ENCODE measurements at regions not wholly inside any gene's neighbourhood (a gene's known extent, or its start where the extent isn't known, plus 50 kb on each side); places are given as distances from the start of the nearest gene placed in this dataset.

DNA sequence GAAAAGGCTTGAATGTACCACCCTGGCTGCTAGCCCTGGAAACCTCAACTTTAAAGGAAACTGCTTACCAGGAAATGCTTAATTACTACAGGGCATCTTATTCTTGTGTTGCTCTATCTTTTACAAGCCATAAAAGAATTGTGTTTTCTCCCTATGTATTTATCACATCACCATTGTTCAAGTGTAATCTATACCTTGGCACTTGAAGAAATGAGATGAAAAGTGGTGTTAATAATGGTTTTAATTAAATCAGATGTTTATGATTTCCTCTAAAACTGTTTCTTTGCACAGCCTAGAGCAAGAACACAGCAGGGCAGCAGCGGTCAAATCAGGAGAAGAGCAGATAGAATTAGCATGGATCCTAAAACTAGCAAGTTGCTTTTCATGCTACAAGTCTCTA lies 131.8 kb upstream of the RGMB start:
- Histone ChIP-seq H3K36me3 (ENCODE audit: insufficient read depth, low read length) (no peaks in the 10 kb centered on the region), H3K9me3 (ENCODE audit: control insufficient read depth, insufficient read depth, low read length) (no peaks in the 10 kb centered on the region), H3K4me1 (ENCODE audit: insufficient read depth, low read length) (0 out of 2 replicates have a peak, but pooled peaks cover 6% of the 10 kb centered on the region), H3K9ac (ENCODE audit: low read depth, low read length) (no peak overlapping the region)

GRCh38 chr5:98643569-98643968 lies 129.9 kb upstream of the RGMB start:
- no peaks in the 10 kb centered on the region for H3K36me3 ChIP-seq (ENCODE audit: insufficient read depth, low read length)
- H3K9ac ChIP-seq (ENCODE audit: low read depth, low read length), result no peak overlapping the region
- H3K4me1 ChIP-seq (ENCODE audit: insufficient read depth, low read length), result 0 out of 2 replicates have a peak, but pooled peaks cover 6% of the 10 kb centered on the region
- H3K9me3 ChIP-seq (ENCODE audit: control insufficient read depth, insufficient read depth, low read length), result no peaks in the 10 kb centered on the region

DNA sequence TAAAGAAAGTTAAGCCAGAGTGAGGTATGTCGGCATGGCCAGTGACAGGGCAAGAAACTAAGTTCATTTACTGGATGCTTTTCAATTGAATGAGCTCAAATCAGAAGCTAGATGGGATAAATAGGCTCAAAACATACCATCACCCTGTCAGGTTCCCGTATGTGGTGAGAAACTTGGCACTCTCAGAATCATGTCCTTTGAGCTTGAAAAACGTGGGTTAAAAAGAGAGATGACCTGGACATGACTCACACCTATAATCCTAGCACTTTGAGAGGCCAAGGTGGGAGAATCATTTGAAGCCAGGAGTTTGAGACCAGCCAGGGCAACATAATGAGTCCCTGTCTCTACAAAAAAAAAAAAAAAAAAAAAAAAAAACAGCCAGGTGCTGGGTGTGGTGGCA lies 121.7 kb upstream of the RGMB start:
- Histone ChIP-seq H3K4me1 (ENCODE audit: insufficient read depth, low read length) (no peaks in the 10 kb centered on the region), H3K9me3 (ENCODE audit: control insufficient read depth, insufficient read depth, low read length) (no peaks in the 10 kb centered on the region), H3K9ac (ENCODE audit: low read depth, low read length) (no peak overlapping the region), H3K36me3 (ENCODE audit: insufficient read depth, low read length) (no peaks in the 10 kb centered on the region)

GRCh38 chr5:98656125-98656795 lies 117.2 kb upstream of the RGMB start:
- no peaks in the 10 kb centered on the region for H3K36me3 ChIP-seq (ENCODE audit: insufficient read depth, low read length)
- H3K9ac ChIP-seq (ENCODE audit: low read depth, low read length), result no peak overlapping the region
- no peaks in the 10 kb centered on the region for H3K4me1 ChIP-seq (ENCODE audit: insufficient read depth, low read length)
- H3K9me3 ChIP-seq (ENCODE audit: control insufficient read depth, insufficient read depth, low read length), result no peaks in the 10 kb centered on the region

GRCh38 chr5:98656796-98657195 lies 116.7 kb upstream of the RGMB start:
- H3K36me3 ChIP-seq (ENCODE audit: insufficient read depth, low read length), result no peaks in the 10 kb centered on the region
- no peaks in the 10 kb centered on the region for H3K4me1 ChIP-seq (ENCODE audit: insufficient read depth, low read length)
- no peak overlapping the region for H3K9ac ChIP-seq (ENCODE audit: low read depth, low read length)
- H3K9me3 ChIP-seq (ENCODE audit: control insufficient read depth, insufficient read depth, low read length), result no peaks in the 10 kb centered on the region

DNA sequence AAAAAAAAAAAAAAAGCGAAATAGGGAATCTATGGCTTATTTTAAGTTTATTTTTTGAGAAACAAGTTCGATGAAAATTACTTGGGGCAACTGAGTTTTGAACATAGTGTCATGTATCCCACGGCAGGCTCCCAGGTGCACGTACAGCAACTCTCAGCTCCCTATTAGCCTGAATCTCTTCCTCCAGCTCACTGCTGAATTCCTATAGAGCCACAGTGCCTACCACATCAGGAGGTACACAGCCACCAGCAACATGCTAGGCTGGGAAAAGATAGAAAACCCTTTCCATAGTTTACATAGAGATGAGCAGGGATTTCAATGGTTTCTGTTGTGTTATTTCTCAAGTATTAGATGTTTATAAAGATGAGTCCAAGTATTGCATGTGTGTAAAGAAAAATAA lies 115.9 kb upstream of the RGMB start:
- H3K36me3 ChIP-seq (ENCODE audit: insufficient read depth, low read length), result no peaks in the 10 kb centered on the region
- no peaks in the 10 kb centered on the region for H3K9me3 ChIP-seq (ENCODE audit: control insufficient read depth, insufficient read depth, low read length)
- no peaks in the 10 kb centered on the region for H3K4me1 ChIP-seq (ENCODE audit: insufficient read depth, low read length)
- H3K9ac ChIP-seq (ENCODE audit: low read depth, low read length), result no peak overlapping the region

- no peaks in the 10 kb centered on the region for H3K9me3 ChIP-seq (ENCODE audit: control insufficient read depth, insufficient read depth, low read length)
- no peaks in the 10 kb centered on the region for H3K4me1 ChIP-seq (ENCODE audit: insufficient read depth, low read length)
- no peak overlapping the region for H3K9ac ChIP-seq (ENCODE audit: low read depth, low read length)
- H3K36me3 ChIP-seq (ENCODE audit: insufficient read depth, low read length), result no peaks in the 10 kb centered on the region
Measured at GRCh38 chr5:98663521-98663920, 109.9 kb upstream of the RGMB start.

GRCh38 chr5:98664736-98665135 lies 108.7 kb upstream of the RGMB start:
- Histone ChIP-seq H3K36me3 (ENCODE audit: insufficient read depth, low read length) (no peaks in the 10 kb centered on the region), H3K9ac (ENCODE audit: low read depth, low read length) (no peak overlapping the region), H3K9me3 (ENCODE audit: control insufficient read depth, insufficient read depth, low read length) (no peaks in the 10 kb centered on the region), H3K4me1 (ENCODE audit: insufficient read depth, low read length) (no peaks in the 10 kb centered on the region)

DNA sequence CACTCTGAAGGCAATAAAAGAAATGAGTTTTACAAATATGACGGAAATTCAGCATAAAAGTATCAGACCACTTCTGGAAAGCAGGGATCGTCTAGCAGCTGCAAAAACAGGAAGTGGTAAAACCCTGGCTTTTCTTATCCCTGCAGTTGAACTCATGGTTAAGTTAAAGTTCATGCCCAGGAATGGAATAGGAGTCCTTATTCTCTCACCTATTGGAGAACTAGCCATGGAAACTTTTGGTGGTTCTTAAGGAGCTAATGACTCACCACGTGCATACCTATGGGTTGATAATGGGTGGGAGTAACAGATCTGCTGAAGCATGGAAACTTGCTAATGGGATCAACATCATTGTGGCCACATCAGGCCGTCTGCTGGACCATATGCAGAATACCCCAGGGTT lies 93.5 kb upstream of the RGMB start:
- H3K9ac ChIP-seq (ENCODE audit: low read depth, low read length), result no peak overlapping the region
- no peaks in the 10 kb centered on the region for H3K9me3 ChIP-seq (ENCODE audit: control insufficient read depth, insufficient read depth, low read length)
- no peaks in the 10 kb centered on the region for H3K36me3 ChIP-seq (ENCODE audit: insufficient read depth, low read length)
- H3K4me1 ChIP-seq (ENCODE audit: insufficient read depth, low read length), result no peaks in the 10 kb centered on the region

DNA sequence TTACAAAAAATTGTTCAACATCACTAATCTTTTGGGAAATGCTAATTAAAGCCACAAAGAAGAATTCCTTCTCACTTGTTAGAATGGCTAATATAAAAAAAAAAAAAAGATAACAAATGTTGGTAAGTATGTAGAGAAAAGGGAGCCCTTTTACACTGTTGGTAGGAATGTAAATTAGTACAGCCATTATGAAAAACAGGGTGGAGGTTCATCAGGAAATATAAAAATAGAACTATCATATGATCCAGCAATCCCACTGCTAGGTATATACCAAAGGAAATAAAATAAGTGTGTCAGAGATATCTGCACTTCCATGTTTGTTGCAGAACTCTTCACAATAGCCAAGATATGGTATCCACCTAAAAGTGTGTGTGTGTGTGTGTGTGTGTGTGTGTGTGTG lies 83.5 kb upstream of the RGMB start:
- no peak overlapping the region for H3K9ac ChIP-seq (ENCODE audit: low read depth, low read length)
- no peaks in the 10 kb centered on the region for H3K4me1 ChIP-seq (ENCODE audit: insufficient read depth, low read length)
- H3K36me3 ChIP-seq (ENCODE audit: insufficient read depth, low read length), result no peaks in the 10 kb centered on the region

GRCh38 chr5:98694902-98695301 lies 78.6 kb upstream of the RGMB start:
- Histone ChIP-seq H3K9me3 (ENCODE audit: control insufficient read depth, insufficient read depth, low read length) (peaks cover 5% of the 10 kb centered on the region; the same call in 1 of the 2 replicates), H3K36me3 (ENCODE audit: insufficient read depth, low read length) (no peaks in the 10 kb centered on the region), H3K9ac (ENCODE audit: low read depth, low read length) (no peak overlapping the region), H3K4me1 (ENCODE audit: insufficient read depth, low read length) (no peaks in the 10 kb centered on the region)

More for the DNA sequence above, 83.5 kb upstream of the RGMB start:
- peaks cover 5% of the 10 kb centered on the region for H3K9me3 ChIP-seq (ENCODE audit: control insufficient read depth, insufficient read depth, low read length)

- no peaks in the 10 kb centered on the region for H3K9me3 ChIP-seq (ENCODE audit: control insufficient read depth, insufficient read depth, low read length)
- no peaks in the 10 kb centered on the region for H3K36me3 ChIP-seq (ENCODE audit: insufficient read depth, low read length)
- H3K9ac ChIP-seq (ENCODE audit: low read depth, low read length), result no peak overlapping the region
- H3K4me1 ChIP-seq (ENCODE audit: insufficient read depth, low read length), result no peaks in the 10 kb centered on the region
Measured at GRCh38 chr5:98698359-98698758, 75.1 kb upstream of the RGMB start.

- Histone ChIP-seq H3K9me3 (ENCODE audit: control insufficient read depth, insufficient read depth, low read length) (no peaks in the 10 kb centered on the region), H3K36me3 (ENCODE audit: insufficient read depth, low read length) (no peaks in the 10 kb centered on the region), H3K9ac (ENCODE audit: low read depth, low read length) (no peak overlapping the region), H3K4me1 (ENCODE audit: insufficient read depth, low read length) (no peaks in the 10 kb centered on the region)
Measured at GRCh38 chr5:98700730-98701129, 72.7 kb upstream of the RGMB start.

- H3K9ac ChIP-seq (ENCODE audit: low read depth, low read length), result no peak overlapping the region
- H3K4me1 ChIP-seq (ENCODE audit: insufficient read depth, low read length), result no peaks in the 10 kb centered on the region
- no peaks in the 10 kb centered on the region for H3K36me3 ChIP-seq (ENCODE audit: insufficient read depth, low read length)
- H3K9me3 ChIP-seq (ENCODE audit: control insufficient read depth, insufficient read depth, low read length), result no peaks in the 10 kb centered on the region
Measured at GRCh38 chr5:98705841-98706240, 67.6 kb upstream of the RGMB start.

DNA sequence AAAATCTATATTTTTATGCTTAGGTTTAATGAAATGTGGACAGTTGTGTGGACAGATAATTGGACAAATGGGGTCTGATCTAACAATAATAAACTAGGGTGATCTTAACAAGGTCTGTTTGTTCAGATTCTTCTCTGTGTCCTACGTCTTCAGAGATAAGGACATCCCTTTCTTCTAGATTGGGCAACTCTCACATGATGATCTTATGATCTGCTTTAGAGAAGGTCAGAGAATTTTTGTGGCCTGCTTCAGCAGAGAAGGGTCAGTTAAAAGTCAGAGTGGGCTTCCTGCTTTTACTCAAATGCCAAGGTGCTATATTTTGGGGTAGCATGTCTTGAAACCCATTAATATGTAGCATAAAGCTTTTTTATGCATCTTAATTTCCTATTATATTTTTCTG lies 63.8 kb upstream of the RGMB start:
- Histone ChIP-seq H3K9ac (ENCODE audit: low read depth, low read length) (no peak overlapping the region), H3K9me3 (ENCODE audit: control insufficient read depth, insufficient read depth, low read length) (no peaks in the 10 kb centered on the region), H3K36me3 (ENCODE audit: insufficient read depth, low read length) (no peaks in the 10 kb centered on the region), H3K4me1 (ENCODE audit: insufficient read depth, low read length) (no peaks in the 10 kb centered on the region)

- 0 out of 2 replicates have a peak, but pooled peaks cover 3% of the 10 kb centered on the region for H3K4me1 ChIP-seq (ENCODE audit: insufficient read depth, low read length)
- no peaks in the 10 kb centered on the region for H3K36me3 ChIP-seq (ENCODE audit: insufficient read depth, low read length)
- H3K9ac ChIP-seq (ENCODE audit: low read depth, low read length), result no peak overlapping the region
- no peaks in the 10 kb centered on the region for H3K9me3 ChIP-seq (ENCODE audit: control insufficient read depth, insufficient read depth, low read length)
Measured at GRCh38 chr5:98713027-98713426, 60.4 kb upstream of the RGMB start.

All from ES-I3 (cell line).